Stimulated activated naive CD8-positive, alpha-beta T cell treated with anti-CD3 and anti-CD28 coated beads, Interleukin-15, Interleukin-2, amounts not matched to agents 100 ng/mL and 50 ng/mL, for 24 hours (primary cell): ENCODE measurements at regions not wholly inside any gene's neighbourhood (a gene's known extent, or its start where the extent isn't known, plus 50 kb on each side); places are given as distances from the start of the nearest gene placed in this dataset.

ENCODE experiments used
- H3K27ac Mint-ChIP-seq: one replicate; pipeline ENCODE4 v1.8.0; 2021; ENCODE audit warnings: mild to moderate bottlenecking, mixed read lengths
- H3K27me3 Mint-ChIP-seq: one replicate; pipeline ENCODE4 v1.8.0; 2021; ENCODE audit warnings: mixed read lengths
- H3K36me3 Mint-ChIP-seq: one replicate; pipeline ENCODE4 v1.8.0; 2021; ENCODE audit warnings: low read depth, mixed read lengths
- H3K4me1 Mint-ChIP-seq: one replicate; pipeline ENCODE4 v1.8.0; 2021; ENCODE audit warnings: low read depth, mixed read lengths
- H3K4me3 Mint-ChIP-seq: one replicate; pipeline ENCODE4 v1.8.0; 2021; ENCODE audit warnings: mild to moderate bottlenecking, mixed read lengths
- H3K9me3 Mint-ChIP-seq: one replicate; pipeline ENCODE4 v1.8.0; 2021; ENCODE audit warnings: mixed read lengths

GRCh38 chr11:79705648-79706047 is 264.8 kb upstream of the TENM4 start:
- Mint-ChIP-seq H3K4me1 (no peaks in the 10 kb centered on the region), H3K4me3 (no peak overlapping the region), H3K27ac (no peak overlapping the region), H3K27me3 (no peaks in the 10 kb centered on the region), H3K9me3 (peaks cover 12% of the 10 kb centered on the region), H3K36me3 (no peaks in the 10 kb centered on the region)

GRCh38 chr11:79702303-79702702 is 261.5 kb upstream of the TENM4 start:
- no peak overlapping the region for H3K4me3 Mint-ChIP-seq
- peaks cover 12% of the 10 kb centered on the region for H3K9me3 Mint-ChIP-seq
- no peaks in the 10 kb centered on the region for H3K4me1 Mint-ChIP-seq
- no peaks in the 10 kb centered on the region for H3K36me3 Mint-ChIP-seq
- no peaks in the 10 kb centered on the region for H3K27me3 Mint-ChIP-seq
- H3K27ac Mint-ChIP-seq, result no peak overlapping the region

GRCh38 chr11:79699246-79699645 is 258.4 kb upstream of the TENM4 start:
- Mint-ChIP-seq H3K9me3 (peaks cover 9% of the 10 kb centered on the region), H3K27me3 (peaks cover 4% of the 10 kb centered on the region)

GRCh38 chr11:79697905-79698304 is 257.1 kb upstream of the TENM4 start:
- no peak overlapping the region for H3K27ac Mint-ChIP-seq
- peaks cover 3% of the 10 kb centered on the region for H3K9me3 Mint-ChIP-seq
- H3K4me1 Mint-ChIP-seq, result no peaks in the 10 kb centered on the region
- no peak overlapping the region for H3K4me3 Mint-ChIP-seq
- no peaks in the 10 kb centered on the region for H3K36me3 Mint-ChIP-seq
- H3K27me3 Mint-ChIP-seq, result peaks cover 4% of the 10 kb centered on the region

More at GRCh38 chr11:79699246-79699645, 258.4 kb upstream of the TENM4 start:
- no peak overlapping the region for H3K4me3 Mint-ChIP-seq
- H3K36me3 Mint-ChIP-seq, result no peaks in the 10 kb centered on the region
- H3K27ac Mint-ChIP-seq, result no peak overlapping the region
- H3K4me1 Mint-ChIP-seq, result no peaks in the 10 kb centered on the region

- Mint-ChIP-seq H3K4me1 (no peaks in the 10 kb centered on the region), H3K27ac (no peak overlapping the region), H3K36me3 (no peaks in the 10 kb centered on the region), H3K4me3 (no peak overlapping the region), H3K27me3 (peaks cover 4% of the 10 kb centered on the region), H3K9me3 (no peaks in the 10 kb centered on the region)
Measured at GRCh38 chr11:79694368-79694767, 253.5 kb upstream of the TENM4 start.

- no peaks in the 10 kb centered on the region for H3K9me3 Mint-ChIP-seq
- no peaks in the 10 kb centered on the region for H3K36me3 Mint-ChIP-seq
- no peaks in the 10 kb centered on the region for H3K27me3 Mint-ChIP-seq
- no peak overlapping the region for H3K27ac Mint-ChIP-seq
- H3K4me3 Mint-ChIP-seq, result no peak overlapping the region
- no peaks in the 10 kb centered on the region for H3K4me1 Mint-ChIP-seq
Measured at GRCh38 chr11:79691445-79691844, 250.6 kb upstream of the TENM4 start.

- no peaks in the 10 kb centered on the region for H3K4me1 Mint-ChIP-seq
- peaks cover 3% of the 10 kb centered on the region for H3K27me3 Mint-ChIP-seq
Measured at GRCh38 chr11:79686703-79687419, 246.0 kb upstream of the TENM4 start.

GRCh38 chr11:79683930-79684329 is 243.1 kb upstream of the TENM4 start:
- Mint-ChIP-seq H3K27ac (no peak overlapping the region), H3K4me3 (no peak overlapping the region), H3K36me3 (no peaks in the 10 kb centered on the region), H3K27me3 (peaks cover 3% of the 10 kb centered on the region), H3K4me1 (no peaks in the 10 kb centered on the region), H3K9me3 (peaks cover 4% of the 10 kb centered on the region)

More at GRCh38 chr11:79686703-79687419, 246.0 kb upstream of the TENM4 start:
- Mint-ChIP-seq H3K36me3 (no peaks in the 10 kb centered on the region), H3K9me3 (peaks cover 4% of the 10 kb centered on the region), H3K4me3 (no peak overlapping the region), H3K27ac (no peak overlapping the region)

GRCh38 chr11:79678780-79679452 is 238.1 kb upstream of the TENM4 start:
- Mint-ChIP-seq H3K36me3 (no peaks in the 10 kb centered on the region), H3K27ac (no peak overlapping the region), H3K27me3 (no peaks in the 10 kb centered on the region), H3K4me1 (no peaks in the 10 kb centered on the region), H3K9me3 (no peaks in the 10 kb centered on the region), H3K4me3 (no peak overlapping the region)

- H3K27me3 Mint-ChIP-seq, result no peaks in the 10 kb centered on the region
- H3K27ac Mint-ChIP-seq, result no peak overlapping the region
- H3K4me3 Mint-ChIP-seq, result no peak overlapping the region
- no peaks in the 10 kb centered on the region for H3K4me1 Mint-ChIP-seq
- H3K9me3 Mint-ChIP-seq, result no peaks in the 10 kb centered on the region
- H3K36me3 Mint-ChIP-seq, result no peaks in the 10 kb centered on the region
Measured at GRCh38 chr11:79676396-79676795, 235.6 kb upstream of the TENM4 start.

- H3K4me1 Mint-ChIP-seq, result no peaks in the 10 kb centered on the region
- no peak overlapping the region for H3K27ac Mint-ChIP-seq
- no peaks in the 10 kb centered on the region for H3K36me3 Mint-ChIP-seq
Measured at GRCh38 chr11:79675081-79675480, 234.3 kb upstream of the TENM4 start.

GRCh38 chr11:79672786-79673185 is 232.0 kb upstream of the TENM4 start:
- no peaks in the 10 kb centered on the region for H3K9me3 Mint-ChIP-seq
- H3K4me3 Mint-ChIP-seq, result no peak overlapping the region
- no peak overlapping the region for H3K27ac Mint-ChIP-seq
- no peaks in the 10 kb centered on the region for H3K4me1 Mint-ChIP-seq
- no peaks in the 10 kb centered on the region for H3K36me3 Mint-ChIP-seq
- H3K27me3 Mint-ChIP-seq, result no peaks in the 10 kb centered on the region

More at GRCh38 chr11:79675081-79675480, 234.3 kb upstream of the TENM4 start:
- Mint-ChIP-seq H3K27me3 (no peaks in the 10 kb centered on the region), H3K4me3 (no peak overlapping the region), H3K9me3 (no peaks in the 10 kb centered on the region)

- H3K27me3 Mint-ChIP-seq, result no peaks in the 10 kb centered on the region
Measured at GRCh38 chr11:79671401-79671800, 230.6 kb upstream of the TENM4 start.

GRCh38 chr11:79670882-79671281 is 230.1 kb upstream of the TENM4 start:
- no peaks in the 10 kb centered on the region for H3K9me3 Mint-ChIP-seq
- H3K4me3 Mint-ChIP-seq, result no peak overlapping the region
- H3K36me3 Mint-ChIP-seq, result no peaks in the 10 kb centered on the region
- no peaks in the 10 kb centered on the region for H3K27me3 Mint-ChIP-seq
- no peak overlapping the region for H3K27ac Mint-ChIP-seq
- H3K4me1 Mint-ChIP-seq, result no peaks in the 10 kb centered on the region

More at GRCh38 chr11:79671401-79671800, 230.6 kb upstream of the TENM4 start:
- Mint-ChIP-seq H3K4me1 (no peaks in the 10 kb centered on the region), H3K4me3 (no peak overlapping the region), H3K36me3 (no peaks in the 10 kb centered on the region), H3K27ac (no peak overlapping the region), H3K9me3 (no peaks in the 10 kb centered on the region)

GRCh38 chr11:79668575-79668974 is 227.7 kb upstream of the TENM4 start:
- Mint-ChIP-seq H3K27ac (no peak overlapping the region), H3K36me3 (no peaks in the 10 kb centered on the region)

More at GRCh38 chr11:79668575-79668974, 227.7 kb upstream of the TENM4 start:
- H3K27me3 Mint-ChIP-seq, result no peaks in the 10 kb centered on the region
- no peaks in the 10 kb centered on the region for H3K9me3 Mint-ChIP-seq
- H3K4me3 Mint-ChIP-seq, result no peak overlapping the region
- H3K4me1 Mint-ChIP-seq, result no peaks in the 10 kb centered on the region
